GM18873 (cell line): ENCODE measurements at regions not wholly inside any gene's neighbourhood (a gene's known extent, or its start where the extent isn't known, plus 50 kb on each side); places are given as distances from the start of the nearest gene placed in this dataset.

ENCODE experiments used
- ATAC-seq: cut with Tn5 transposase; IDR thresholded peaks from one replicate; pipeline ENCODE4 v1.9.1; 2021; ENCODE audit warnings: mild to moderate bottlenecking, moderate library complexity, moderate number of reproducible peaks; ENCODE audit not compliant: unreplicated experiment, low FRiP score

GRCh38 chr9:27625751-27626150 is 52.5 kb upstream of the C9orf72 start:
- ATAC-seq: no peak

DNA sequence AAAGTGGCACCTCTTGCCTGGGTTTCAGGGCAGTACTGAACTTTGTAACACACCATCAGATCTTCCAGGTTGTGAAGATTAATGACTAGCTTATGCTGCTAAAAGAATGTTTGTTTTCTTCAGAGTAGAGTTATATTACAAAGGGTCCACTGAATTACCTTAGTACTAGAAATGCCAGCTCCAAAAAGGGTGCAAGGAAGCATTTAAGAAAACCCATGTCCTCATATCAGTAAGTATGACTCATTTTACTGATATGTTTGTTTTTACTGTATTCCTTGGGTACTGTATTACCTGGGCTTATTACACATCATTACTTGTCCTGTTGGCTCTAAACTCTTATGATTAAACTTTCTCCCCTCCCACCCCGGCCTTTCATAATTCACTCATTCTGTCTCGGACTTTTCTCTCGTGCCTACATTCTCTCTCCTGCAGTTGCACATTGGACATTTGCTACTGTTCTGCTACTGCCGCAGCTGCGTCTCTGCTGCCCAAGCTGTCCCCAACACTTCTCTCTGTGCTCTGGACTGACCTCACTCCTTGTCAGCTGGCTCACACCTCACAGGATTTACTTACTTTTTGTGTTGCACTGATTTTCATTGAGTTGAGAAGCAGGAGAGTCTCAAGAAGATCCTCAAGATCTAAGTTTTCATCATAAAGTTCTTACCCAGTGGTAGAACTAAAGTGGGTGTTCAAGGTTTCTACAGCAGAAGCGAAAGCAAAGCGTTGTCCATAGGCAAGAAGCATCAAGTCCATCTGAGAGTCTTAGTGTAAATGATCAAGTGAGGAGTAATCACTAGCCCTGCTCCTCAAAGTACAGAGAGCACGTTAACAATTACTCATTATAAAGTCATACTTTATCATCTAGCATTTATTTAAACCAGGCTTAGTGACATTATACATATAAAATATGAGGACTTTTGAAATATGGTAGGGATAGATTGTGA is 53.2 kb upstream of the C9orf72 start:
- no peak for ATAC-seq

DNA sequence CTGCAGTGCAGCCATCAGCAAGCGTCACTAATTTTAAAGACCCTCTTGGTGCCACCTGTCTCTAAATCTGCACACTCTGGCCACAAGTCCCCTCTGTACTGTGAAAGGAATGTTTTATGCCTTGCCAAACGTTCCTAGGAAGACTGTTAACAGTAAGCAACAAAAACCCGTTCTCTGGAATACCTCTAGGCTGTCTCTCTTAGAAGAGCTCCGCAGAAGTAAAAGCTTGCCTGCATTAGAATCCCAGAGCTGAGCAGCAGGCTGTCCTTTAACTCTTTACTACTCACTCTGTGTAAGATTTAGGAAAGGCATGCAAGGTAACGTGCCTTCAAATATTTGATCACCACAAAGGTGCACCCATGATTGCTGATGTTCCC is 53.9 kb upstream of the C9orf72 start:
- ATAC-seq: no peak

DNA sequence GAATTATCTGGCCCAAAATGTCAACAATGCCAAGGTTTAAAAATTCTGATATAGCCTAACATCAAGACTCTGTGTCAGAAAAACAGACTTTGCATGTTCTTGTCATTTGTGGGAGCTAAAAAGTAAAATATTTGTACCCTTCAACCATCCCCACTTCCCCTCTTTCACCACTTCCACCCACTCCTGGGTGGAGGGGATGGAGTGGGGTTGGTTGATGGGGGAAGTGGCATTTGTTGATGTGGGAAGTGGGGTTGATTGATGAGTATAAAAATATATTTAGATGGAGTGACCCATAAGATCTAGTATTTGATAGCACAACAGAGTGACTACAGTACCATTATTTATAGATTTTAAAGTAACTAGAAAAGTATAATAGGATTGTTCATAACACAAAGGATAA is 55.0 kb upstream of the C9orf72 start:
- ATAC-seq: no peak

DNA sequence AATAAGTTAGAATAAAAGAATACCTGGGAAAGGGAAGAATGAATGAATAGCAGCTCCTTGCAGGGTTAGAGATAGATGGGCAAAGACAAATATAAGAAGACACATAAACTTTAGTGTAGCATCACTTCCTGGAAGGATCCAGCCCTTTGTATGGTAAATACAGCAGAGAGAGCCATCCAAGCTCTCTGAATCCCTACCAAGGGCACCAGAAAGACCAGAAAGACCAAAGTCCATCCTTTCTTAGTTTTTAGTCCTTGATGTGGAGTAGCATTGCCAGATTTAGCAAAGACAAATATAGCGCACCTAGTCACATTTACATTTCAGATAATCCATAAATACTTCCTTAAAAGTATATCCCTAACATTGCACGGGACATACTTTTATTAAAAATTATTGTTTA is 56.1 kb upstream of the C9orf72 start:
- no peak for ATAC-seq

- ATAC-seq: no peak
Measured at GRCh38 chr9:27632254-27632653, 59.0 kb upstream of the C9orf72 start.

- no peak for ATAC-seq
Measured at GRCh38 chr9:27633764-27634163, 60.5 kb upstream of the C9orf72 start.

GRCh38 chr9:27634879-27635278 is 61.6 kb upstream of the C9orf72 start:
- no peak for ATAC-seq

- no peak for ATAC-seq
Measured at GRCh38 chr9:27638716-27639115, 65.4 kb upstream of the C9orf72 start.

- no peak for ATAC-seq
Measured at GRCh38 chr9:27645161-27645840, 72.0 kb upstream of the C9orf72 start.

DNA sequence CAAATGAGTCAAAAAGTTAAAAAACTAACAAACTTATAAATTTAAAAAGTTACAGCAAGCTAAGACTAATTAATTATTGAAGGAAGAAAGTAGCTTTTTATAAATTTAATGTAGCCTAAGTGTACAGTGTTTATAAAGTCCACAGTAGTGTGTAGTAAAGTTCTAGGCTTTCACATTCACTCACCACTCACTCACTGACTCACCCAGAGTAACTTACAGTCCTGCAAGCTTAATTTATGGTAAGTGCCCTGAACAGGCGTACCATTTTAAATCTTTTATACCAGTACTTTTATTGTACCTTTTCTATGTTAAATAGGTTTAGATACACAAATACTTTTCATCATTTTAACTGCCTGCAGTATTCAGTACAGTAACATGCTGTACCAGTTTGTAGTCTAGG is 80.0 kb upstream of the C9orf72 start:
- no peak for ATAC-seq

GRCh38 chr9:27653957-27654356 is 80.7 kb upstream of the C9orf72 start:
- ATAC-seq: no peak

- no peak for ATAC-seq
Measured at GRCh38 chr9:27654629-27655285, 81.5 kb upstream of the C9orf72 start.

DNA sequence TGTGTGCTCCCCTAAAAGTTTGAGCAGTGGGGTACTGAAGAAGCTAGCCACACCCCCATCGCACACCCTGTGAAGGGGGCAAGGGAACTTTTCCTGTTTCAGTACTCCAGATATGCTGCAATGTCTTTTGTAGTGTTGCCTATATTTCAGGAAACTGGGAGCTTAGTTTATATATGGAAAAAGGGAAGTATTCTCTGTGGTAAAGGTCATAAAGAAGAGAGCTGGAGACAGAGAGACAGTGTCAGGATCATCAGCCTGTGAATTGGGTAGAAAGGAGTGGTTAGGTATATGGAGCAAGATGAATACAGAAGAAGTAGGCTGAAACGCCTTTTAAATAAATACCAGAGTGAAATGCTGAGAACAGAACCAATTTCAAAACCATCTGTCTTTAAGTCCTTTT is 82.2 kb upstream of the C9orf72 start:
- no peak for ATAC-seq

DNA sequence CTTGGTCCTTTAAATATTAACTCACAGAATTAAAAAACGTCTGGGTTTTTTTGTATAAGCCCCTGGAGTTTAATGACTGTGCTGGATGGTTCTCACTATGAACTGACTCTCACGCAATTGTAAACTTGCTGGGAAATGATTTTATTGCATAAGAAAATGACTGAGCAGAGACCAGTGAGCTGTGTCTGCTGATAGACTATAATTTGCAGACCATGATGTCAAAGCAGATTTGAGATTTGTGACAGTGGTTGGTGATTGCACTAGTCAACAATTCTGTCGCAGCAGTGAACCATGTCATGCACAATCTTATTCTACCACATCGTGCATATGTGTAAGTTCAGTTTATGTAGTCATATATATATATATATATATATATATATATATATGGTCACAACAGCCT is 85.7 kb upstream of the C9orf72 start:
- ATAC-seq: no peak

- no peak for ATAC-seq
Measured at GRCh38 chr9:27659571-27659970, 86.3 kb upstream of the C9orf72 start.

GRCh38 chr9:27660148-27660547 is 86.9 kb upstream of the C9orf72 start:
- no peak for ATAC-seq

DNA sequence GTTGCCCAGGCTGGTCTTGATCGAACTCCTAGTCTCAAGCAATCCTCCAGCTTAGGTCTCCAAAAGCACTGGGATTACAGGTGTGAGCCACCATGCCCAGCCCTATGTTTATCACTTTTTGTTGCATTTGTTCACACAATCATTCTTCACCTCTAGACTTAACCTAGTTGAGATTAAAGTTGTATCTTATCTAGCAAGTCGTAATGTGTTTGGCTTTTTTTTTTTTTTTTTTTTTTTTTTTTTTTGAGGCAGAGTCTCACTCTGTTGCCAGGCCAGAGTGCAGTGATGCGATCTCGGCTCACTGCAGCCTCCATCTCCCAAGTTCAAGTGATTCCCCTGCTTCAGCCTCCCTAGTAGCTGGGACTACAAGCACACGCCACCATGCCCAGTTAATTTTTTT is 90.2 kb upstream of the C9orf72 start:
- ATAC-seq: no peak

DNA sequence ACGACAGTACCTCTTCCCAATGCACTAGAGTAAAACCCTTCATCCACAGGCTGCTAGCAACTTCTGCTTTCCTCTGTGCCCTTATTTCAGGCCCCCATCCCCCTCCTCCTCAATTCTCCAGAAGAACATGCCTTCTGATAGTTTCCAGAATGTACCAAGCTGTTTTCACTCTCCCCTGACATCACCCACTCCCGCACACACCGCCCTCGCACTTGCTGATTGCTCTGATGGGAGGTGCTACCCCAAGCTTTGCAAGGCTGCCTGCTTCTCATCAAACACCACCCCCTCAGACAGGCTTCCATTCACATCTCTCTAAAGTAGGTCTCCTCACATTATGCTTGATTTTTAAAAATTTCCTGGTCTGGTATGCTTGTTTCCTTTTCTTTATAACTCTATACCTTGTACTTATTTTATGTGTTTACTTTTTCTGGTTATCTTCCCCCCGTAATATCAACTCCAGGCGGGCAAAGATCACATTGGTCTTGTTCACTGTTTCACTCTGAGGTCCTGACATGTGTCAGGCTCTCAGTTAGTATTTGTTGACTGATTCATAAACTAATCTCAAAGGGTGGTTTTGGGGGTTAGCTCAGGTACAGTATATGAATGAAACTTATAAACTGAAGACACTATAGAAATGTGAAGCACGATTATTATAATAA is 91.0 kb upstream of the C9orf72 start:
- ATAC-seq: no peak

DNA sequence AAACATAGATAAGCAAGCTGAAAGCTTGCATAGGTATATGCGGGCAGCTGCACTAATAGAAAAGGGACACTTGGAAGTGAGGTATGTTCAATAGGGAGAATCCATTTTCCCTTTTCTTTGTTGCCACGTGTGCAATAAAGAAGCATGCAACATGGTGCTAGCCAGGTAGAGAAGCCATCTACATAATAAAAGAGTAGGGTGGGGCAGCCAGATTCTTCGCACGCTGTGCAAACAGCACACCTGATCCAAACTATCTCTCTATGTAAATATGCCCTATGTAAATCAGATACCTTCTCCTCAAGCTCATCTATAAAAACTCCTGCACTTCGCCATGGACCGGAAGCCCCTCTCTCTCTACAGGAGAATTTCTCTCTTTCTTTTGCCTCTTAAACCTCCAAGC is 91.9 kb upstream of the C9orf72 start:
- no peak for ATAC-seq

DNA sequence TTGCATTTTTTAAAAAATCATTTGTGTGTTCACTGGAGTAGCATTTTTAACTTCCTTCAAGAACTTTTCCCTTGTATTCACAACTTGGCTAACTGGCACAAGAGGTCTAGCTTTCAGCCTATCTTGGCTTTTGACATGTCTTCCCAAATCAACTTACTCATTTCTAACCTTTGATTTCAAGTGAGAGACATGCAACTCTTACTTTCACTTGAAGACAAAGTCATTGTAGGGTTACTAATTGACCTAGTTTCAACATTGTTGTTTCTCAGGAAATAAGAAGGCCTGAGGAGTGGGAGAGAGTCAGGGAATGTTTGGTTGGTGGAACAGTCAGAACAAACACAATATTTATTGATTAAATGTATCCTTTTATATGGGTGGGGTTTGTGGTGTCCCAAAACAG is 95.0 kb upstream of the C9orf72 start:
- no peak for ATAC-seq
